Keratinocyte (primary cell): ENCODE measurements at regions not wholly inside any gene's neighbourhood (a gene's known extent, or its start where the extent isn't known, plus 50 kb on each side); places are given as distances from the start of the nearest gene placed in this dataset.

Experiments used
- CTCF ChIP-seq, 3 experiments: IDR thresholded peaks in 1 of 3; conservative IDR thresholded peaks in 1 of 3; optimal IDR thresholded peaks in 1 of 3; 2 replicates in 2 of 3; 3 replicates in 1 of 3; pipeline versions ENCODE3 to v1.5.1; 2011; ENCODE audit warnings: low read length in 3 of 3, mild to moderate bottlenecking in 3 of 3, moderate library complexity in 2 of 3, control low read depth in 1 of 3, inconsistent platforms in 1 of 3; ENCODE audit not compliant: insufficient read depth in 2 of 3; ENCODE audit errors: extremely low read depth in 1 of 3
- EZH2 ChIP-seq: IDR thresholded peaks from one replicate; pipeline ENCODE4 v1.6.1; 2012; ENCODE audit warnings: inconsistent platforms, mild to moderate bottlenecking, low read length, moderate library complexity

DNA sequence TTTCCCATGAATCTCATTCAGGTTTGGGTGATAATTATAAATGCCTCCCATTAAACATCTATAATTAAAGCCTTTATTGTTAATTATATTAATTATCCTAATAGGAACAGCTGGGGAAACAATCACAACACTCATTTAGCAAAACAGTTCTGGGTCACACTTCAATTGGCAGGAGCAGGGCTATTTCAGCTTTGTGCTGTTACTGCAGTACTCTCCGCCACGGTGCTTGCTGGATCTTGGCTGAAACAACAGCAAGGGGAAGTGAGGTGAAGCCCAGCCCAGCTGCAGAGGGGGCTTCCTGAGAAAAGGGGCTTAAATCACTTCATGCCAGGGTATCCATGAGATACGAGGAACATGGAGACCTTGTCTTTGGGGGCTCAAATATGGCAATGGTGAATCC is 79.5 kb upstream of the SOX11 start:
- TF ChIP-seq CTCF (optimal IDR thresholded peaks at IDR 0.05 in 1 of 3, IDR thresholded peaks at IDR 0.05 in 1 of 3, conservative IDR thresholded peaks at IDR 0.05 in 1 of 3; ENCODE audit: extremely low read depth in 1 of 3, insufficient read depth in 2 of 3, low read length in 3 of 3) (no peak), EZH2 (no peak)
